ENCODE measurements at regions not wholly inside any gene's neighbourhood (a gene's known extent, or its start where the extent isn't known, plus 50 kb on each side); places are given as distances from the start of the nearest gene placed in this dataset.

DNA sequence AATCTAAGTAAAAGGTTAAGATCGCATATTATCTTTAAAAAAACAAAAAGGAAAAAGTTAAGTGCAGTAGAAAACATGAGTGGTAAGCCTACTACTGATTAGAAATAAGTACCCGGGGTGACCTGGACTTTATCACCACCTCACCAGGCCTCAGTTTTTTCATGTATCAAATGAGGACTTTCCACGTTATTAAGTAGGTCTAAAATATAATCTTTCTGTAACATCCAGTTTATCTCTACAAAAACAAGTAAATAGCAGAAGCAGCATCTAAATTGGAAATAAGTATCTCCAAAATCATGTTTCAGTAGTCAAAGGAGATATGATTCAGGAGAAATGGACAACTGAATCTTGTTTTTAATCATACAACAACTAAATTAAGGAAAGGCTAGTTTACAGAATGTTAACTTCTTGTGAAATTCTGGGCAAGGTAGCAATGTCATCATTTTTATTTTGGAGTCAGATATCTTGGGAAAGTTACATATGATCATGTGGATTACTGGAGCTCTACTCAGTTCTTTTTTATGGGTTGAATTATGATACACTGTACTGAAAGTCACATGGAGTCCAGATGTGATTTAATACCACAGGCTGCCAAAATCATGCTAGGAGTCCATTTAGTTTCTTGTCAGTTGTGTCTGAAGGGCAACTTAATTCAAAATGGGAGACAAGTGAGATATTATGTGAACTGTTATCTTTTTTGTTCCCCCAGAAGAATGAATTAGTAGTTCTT lies 114.7 kb upstream of the PRL start:
- TF ChIP-seq, protein P1, sequence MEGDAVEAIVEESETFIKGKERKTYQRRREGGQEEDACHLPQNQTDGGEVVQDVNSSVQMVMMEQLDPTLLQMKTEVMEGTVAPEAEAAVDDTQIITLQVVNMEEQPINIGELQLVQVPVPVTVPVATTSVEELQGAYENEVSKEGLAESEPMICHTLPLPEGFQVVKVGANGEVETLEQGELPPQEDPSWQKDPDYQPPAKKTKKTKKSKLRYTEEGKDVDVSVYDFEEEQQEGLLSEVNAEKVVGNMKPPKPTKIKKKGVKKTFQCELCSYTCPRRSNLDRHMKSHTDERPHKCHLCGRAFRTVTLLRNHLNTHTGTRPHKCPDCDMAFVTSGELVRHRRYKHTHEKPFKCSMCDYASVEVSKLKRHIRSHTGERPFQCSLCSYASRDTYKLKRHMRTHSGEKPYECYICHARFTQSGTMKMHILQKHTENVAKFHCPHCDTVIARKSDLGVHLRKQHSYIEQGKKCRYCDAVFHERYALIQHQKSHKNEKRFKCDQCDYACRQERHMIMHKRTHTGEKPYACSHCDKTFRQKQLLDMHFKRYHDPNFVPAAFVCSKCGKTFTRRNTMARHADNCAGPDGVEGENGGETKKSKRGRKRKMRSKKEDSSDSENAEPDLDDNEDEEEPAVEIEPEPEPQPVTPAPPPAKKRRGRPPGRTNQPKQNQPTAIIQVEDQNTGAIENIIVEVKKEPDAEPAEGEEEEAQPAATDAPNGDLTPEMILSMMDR (IDR thresholded peaks at IDR 0.05; ENCODE audit: control insufficient read depth, insufficient read depth, low read depth, low read length, missing control alignments): no peak
- peak; percentile 68 for DNase-seq (ENCODE audit: low read depth)
- H3K4me3 ChIP-seq (ENCODE audit: control insufficient read depth, low read depth, low read length): no peak overlapping the region

DNA sequence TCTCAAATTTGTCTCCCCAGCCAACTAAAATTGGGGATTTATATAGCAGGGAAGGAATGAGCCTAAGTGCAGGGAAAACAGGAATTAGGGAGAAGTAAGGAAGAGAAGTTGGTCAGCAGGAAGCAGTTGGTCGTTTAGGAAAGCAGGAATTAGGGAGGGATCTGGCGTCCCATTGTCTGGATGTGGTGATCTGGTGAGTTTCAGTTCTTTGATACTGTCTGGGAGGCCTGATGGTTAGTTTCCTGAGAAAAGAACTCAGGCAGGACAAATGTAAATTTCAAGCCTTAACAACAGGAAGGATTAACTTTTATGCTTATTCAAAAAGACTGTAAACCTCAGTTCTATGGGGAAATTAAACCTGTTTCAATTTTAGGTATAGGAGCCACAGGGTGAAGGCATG lies 116.2 kb upstream of the PRL start:
- TF ChIP-seq, protein P1 (IDR thresholded peaks at IDR 0.05; ENCODE audit: control insufficient read depth, insufficient read depth, low read depth, low read length, missing control alignments): no peak
- DNase-seq (ENCODE audit: low read depth): no peak

DNA sequence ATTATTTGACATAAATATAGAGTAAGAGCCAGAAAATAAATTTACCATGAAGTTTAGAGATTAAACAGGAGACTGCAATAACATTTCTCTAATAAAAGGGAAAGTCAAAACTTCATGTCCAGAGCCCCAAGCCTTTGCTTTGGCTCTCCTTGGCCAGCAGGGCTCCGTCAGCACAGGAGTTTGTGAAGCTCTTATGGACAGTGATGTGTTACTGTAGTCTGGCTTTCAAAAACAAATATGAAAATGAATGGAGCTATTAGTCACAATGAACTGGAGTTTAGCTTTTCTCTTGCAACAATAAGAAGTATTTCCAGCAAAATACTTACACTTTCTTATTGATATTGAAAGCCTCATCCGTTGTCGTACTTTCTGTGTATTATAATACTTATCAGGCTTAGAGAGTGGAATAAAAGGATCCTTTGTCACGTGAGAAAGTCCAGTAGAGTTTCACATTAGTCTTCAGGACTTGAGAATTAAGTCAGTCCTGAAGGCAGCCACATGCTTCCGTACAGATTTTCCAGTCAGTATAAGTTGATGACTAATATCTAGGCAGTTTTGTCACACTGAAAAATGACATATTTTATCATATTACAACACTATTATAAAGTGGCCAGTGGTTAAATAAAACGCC lies 117.0 kb upstream of the PRL start:
- H3K4me3 ChIP-seq (ENCODE audit: control insufficient read depth, low read depth, low read length): no peak overlapping the region
- DNase-seq (ENCODE audit: low read depth): no peak

More for the DNA sequence above, 116.2 kb upstream of the PRL start:
- H3K4me3 ChIP-seq (ENCODE audit: control insufficient read depth, low read depth, low read length): no peak overlapping the region

DNA sequence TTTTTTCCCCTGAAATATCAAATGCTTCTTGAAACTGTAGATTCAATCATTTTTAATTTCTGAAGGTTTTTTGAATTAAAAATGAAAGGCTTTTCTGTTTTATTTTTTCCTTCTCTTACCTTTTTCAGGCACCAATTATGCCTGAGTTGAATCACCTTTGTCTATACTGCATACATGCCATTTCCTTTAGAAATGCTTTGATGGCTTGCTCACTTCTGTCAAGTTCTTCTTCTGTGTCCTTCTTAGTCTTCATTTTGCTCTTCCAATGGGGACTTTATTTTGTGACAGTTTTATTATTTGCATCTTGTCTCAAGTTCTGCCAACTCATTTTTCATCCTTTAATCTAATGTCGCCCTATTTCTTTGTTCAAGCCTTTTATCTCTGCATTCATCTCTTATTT lies 121.9 kb upstream of the PRL start:
- no peak for DNase-seq (ENCODE audit: low read depth)
- H3K4me3 ChIP-seq (ENCODE audit: control insufficient read depth, low read depth, low read length): no peak overlapping the region
- TF ChIP-seq, protein P1 (IDR thresholded peaks at IDR 0.05; ENCODE audit: control insufficient read depth, insufficient read depth, low read depth, low read length, missing control alignments): no peak

More for the DNA sequence above, 117.0 kb upstream of the PRL start:
- TF ChIP-seq, protein P1 (IDR thresholded peaks at IDR 0.05; ENCODE audit: control insufficient read depth, insufficient read depth, low read depth, low read length, missing control alignments): no peak

DNA sequence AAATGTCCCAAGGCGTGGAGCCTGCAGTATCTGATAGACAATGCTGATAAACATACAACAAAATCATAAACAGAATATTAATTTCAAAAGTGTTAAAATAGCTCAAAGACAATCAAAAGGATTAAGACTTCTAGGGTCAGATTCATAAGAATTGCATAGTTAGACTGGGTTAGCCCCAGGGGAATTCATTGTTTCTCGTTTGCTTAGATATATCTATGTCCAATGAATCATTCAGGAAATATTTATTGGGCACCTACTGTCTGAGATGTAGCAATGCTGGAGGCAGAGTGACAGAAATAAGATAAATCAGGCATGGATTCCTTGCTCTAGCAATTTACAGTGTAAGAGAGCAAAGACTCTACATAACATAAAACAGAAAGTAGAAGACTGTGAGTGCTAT lies 124.4 kb upstream of the PRL start:
- TF ChIP-seq, protein P1 (IDR thresholded peaks at IDR 0.05; ENCODE audit: control insufficient read depth, insufficient read depth, low read depth, low read length, missing control alignments): no peak
- DNase-seq (ENCODE audit: low read depth): peak; percentile 64

DNA sequence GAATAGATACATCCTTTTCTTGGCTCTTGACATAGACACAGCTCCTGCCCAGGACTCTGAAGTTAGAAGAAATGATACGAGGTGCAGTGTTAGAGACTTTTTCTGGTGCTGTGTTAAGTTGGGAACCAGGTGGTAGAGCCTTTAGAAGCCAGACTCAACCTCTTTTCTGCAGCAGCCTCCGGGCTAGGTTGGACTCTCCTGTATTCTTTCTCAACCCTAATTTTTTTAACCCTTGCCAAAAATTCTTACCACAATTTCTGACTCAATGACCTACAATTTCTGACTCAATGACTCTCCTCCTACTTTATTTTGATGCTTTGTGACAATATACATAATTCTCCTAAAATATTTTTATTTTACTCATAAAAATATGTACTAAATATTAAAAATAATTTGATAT lies 127.4 kb upstream of the PRL start:
- no peak for DNase-seq (ENCODE audit: low read depth)
- TF ChIP-seq, protein P1 (IDR thresholded peaks at IDR 0.05; ENCODE audit: control insufficient read depth, insufficient read depth, low read depth, low read length, missing control alignments): no peak
- H3K4me3 ChIP-seq (ENCODE audit: control insufficient read depth, low read depth, low read length): no peak overlapping the region

More for the DNA sequence above, 124.4 kb upstream of the PRL start:
- H3K4me3 ChIP-seq (ENCODE audit: control insufficient read depth, low read depth, low read length): no peak overlapping the region

Data from AG09309 (cell line).